Activated CD8-positive, alpha-beta memory T cell treated with anti-CD3 and anti-CD28 coated beads for 1 hour (primary cell): ENCODE measurements at regions not wholly inside any gene's neighbourhood (a gene's known extent, or its start where the extent isn't known, plus 50 kb on each side); places are given as distances from the start of the nearest gene placed in this dataset.
A peak's percentile ranks its signal among the peaks of the same experiment; 100 is the strongest.

ENCODE experiments used
- DNase-seq, 2 donors: peaks; one replicate each; pipeline ENCODE4 v3.0.0-alpha.2; 2020; ENCODE audit warnings: low read depth in 1 of 2; ENCODE audit errors: extremely low read depth in 1 of 2

GRCh38 chr14:99038431-99038820, 233.6 kb downstream of the BCL11B start:
- DNase-seq = no peak

- no peak for DNase-seq
Observed at GRCh38 chr14:99039331-99040041, 232.5 kb downstream of the BCL11B start.

- no peak for DNase-seq
Observed at GRCh38 chr14:99040052-99040451, 231.9 kb downstream of the BCL11B start.

GRCh38 chr14:99040711-99041110, 231.3 kb downstream of the BCL11B start:
- no peak for DNase-seq

- DNase-seq = no peak
Observed at GRCh38 chr14:99041141-99041819, 230.7 kb downstream of the BCL11B start.

- DNase-seq = no peak
Observed at GRCh38 chr14:99041820-99042174, 230.2 kb downstream of the BCL11B start.

GRCh38 chr14:99042381-99043266, 229.4 kb downstream of the BCL11B start:
- DNase-seq = no peak

- DNase-seq = no peak
Observed at GRCh38 chr14:99043267-99043615, 228.8 kb downstream of the BCL11B start.

- no peak for DNase-seq
Observed at GRCh38 chr14:99043756-99044155, 228.2 kb downstream of the BCL11B start.

GRCh38 chr14:99047441-99048031, 224.5 kb downstream of the BCL11B start:
- no peak for DNase-seq

GRCh38 chr14:99050309-99050708, 221.7 kb downstream of the BCL11B start:
- DNase-seq = no peak

- no peak for DNase-seq
Observed at GRCh38 chr14:99052467-99052866, 219.5 kb downstream of the BCL11B start.

GRCh38 chr14:99055019-99055418, 217.0 kb downstream of the BCL11B start:
- DNase-seq = no peak

- peak; percentile 5 to 15 for DNase-seq
Observed at GRCh38 chr14:99055816-99056215, 216.2 kb downstream of the BCL11B start.

GRCh38 chr14:99057576-99058083, 214.4 kb downstream of the BCL11B start:
- DNase-seq = no peak

- no peak for DNase-seq
Observed at GRCh38 chr14:99058542-99058941, 213.5 kb downstream of the BCL11B start.

GRCh38 chr14:99062216-99062615, 209.8 kb downstream of the BCL11B start:
- no peak for DNase-seq

GRCh38 chr14:99062772-99063418, 209.1 kb downstream of the BCL11B start:
- no peak for DNase-seq

GRCh38 chr14:99063620-99064225, 208.3 kb downstream of the BCL11B start:
- DNase-seq = no peak

GRCh38 chr14:99064262-99064954, 207.6 kb downstream of the BCL11B start:
- no peak for DNase-seq
